IMR-90 (cell line): ENCODE measurements at regions not wholly inside any gene's neighbourhood (a gene's known extent, or its start where the extent isn't known, plus 50 kb on each side); places are given as distances from the start of the nearest gene placed in this dataset.

Source experiments
- ATAC-seq: fragments of 200-7000 bp; cut with Tn5 transposase; 2 replicates; pipeline ENCODE4 v1.9.1; 2020; ENCODE audit warnings: low read depth, mild to moderate bottlenecking, moderate library complexity
- BruUV-seq: library from RNA; stranded (reverse); fragments of 400-500 nt; replicated peaks from 2 replicates; lab custom pipeline; 2021; lab: Mats Ljungman, UMichigan
- CTCF ChIA-PET: fragments of 300-600 bp; formaldehyde crosslinking; extraction: SDS; loops from one replicate; lab custom pipeline; 2021; ENCODE audit warnings: antibody characterized with exemption; lab: Yijun Ruan, JAX
- POLR2A ChIA-PET: fragments of 300-600 bp; sonication (Branson Sonifier 250); formaldehyde crosslinking; loops from one replicate; lab custom pipeline; 2022; ENCODE audit warnings: antibody characterized with exemption; ENCODE audit not compliant: unreplicated experiment; lab: Charles Lee
- DNase-seq: peaks from one replicate; pipeline ENCODE4 v3.0.0; 2013
- H2AFZ ChIP-seq: replicated peaks from 2 replicates; pipeline ENCODE3; 2013; ENCODE audit warnings: low read length, mild to moderate bottlenecking; ENCODE audit not compliant: poor library complexity
- H2AK5ac ChIP-seq: 2 replicates; pipeline ENCODE4 v1.6.1; 2013; ENCODE audit warnings: low read depth, low read length, inconsistent platforms
- H2AK9ac ChIP-seq: replicated peaks from 2 replicates; pipeline ENCODE3; 2013; ENCODE audit warnings: mild to moderate bottlenecking, low read depth, low read length, moderate library complexity; ENCODE audit not compliant: poor library complexity
- H2BK120ac ChIP-seq: 2 replicates; pipeline ENCODE4 v1.6.1; 2013; ENCODE audit warnings: low read depth, low read length, inconsistent platforms
- H2BK15ac ChIP-seq: 3 replicates; pipeline ENCODE4 v1.6.1; 2013; ENCODE audit warnings: low read depth, low read length, inconsistent platforms
- H2BK20ac ChIP-seq: 2 replicates; pipeline ENCODE4 v1.6.1; 2013; ENCODE audit warnings: low read depth, mild to moderate bottlenecking, inconsistent platforms, low read length, moderate library complexity
- H2BK5ac ChIP-seq: 2 replicates; pipeline ENCODE4 v1.6.1; 2013; ENCODE audit warnings: mild to moderate bottlenecking, low read depth, low read length, inconsistent platforms; ENCODE audit not compliant: poor library complexity, severe bottlenecking
- H3K14ac ChIP-seq: replicated peaks from 2 replicates; pipeline ENCODE4 v1.6.1; 2013; ENCODE audit warnings: low read depth, low read length, inconsistent platforms
- H3K18ac ChIP-seq: 2 replicates; pipeline ENCODE4 v1.6.1; 2013; ENCODE audit warnings: low read depth, low read length, control low read depth
- H3K23ac ChIP-seq: 2 replicates; pipeline ENCODE4 v1.6.1; 2013; ENCODE audit warnings: low read depth, low read length, inconsistent platforms
- H3K27ac ChIP-seq: 2 replicates; pipeline ENCODE4 v1.5.1; 2013; ENCODE audit warnings: mild to moderate bottlenecking, control low read depth, low read length; ENCODE audit not compliant: insufficient read depth
- H3K27me3 ChIP-seq: 2 replicates; pipeline ENCODE4 v1.6.1; 2013; ENCODE audit warnings: low read length; ENCODE audit not compliant: control insufficient read depth, insufficient read depth
- H3K36me3 ChIP-seq: 2 replicates; pipeline ENCODE4 v1.6.1; 2013; ENCODE audit warnings: low read length, mixed read lengths; ENCODE audit not compliant: control insufficient read depth, insufficient read depth
- H3K4ac ChIP-seq: 2 replicates; pipeline ENCODE4 v1.6.1; 2013; ENCODE audit warnings: low read depth, low read length, inconsistent platforms
- H3K4me1 ChIP-seq: 2 replicates; pipeline ENCODE4 v1.6.1; 2013; ENCODE audit warnings: low read length, mixed read lengths; ENCODE audit not compliant: control insufficient read depth, insufficient read depth
- H3K4me2 ChIP-seq: 2 replicates; pipeline ENCODE4 v1.6.1; 2013; ENCODE audit warnings: low read depth, mild to moderate bottlenecking, control low read depth, low read length, moderate library complexity
- H3K4me3 ChIP-seq: 2 replicates; pipeline ENCODE4 v1.5.1; 2013; ENCODE audit warnings: low read depth, mild to moderate bottlenecking, control low read depth, low read length, moderate library complexity; ENCODE audit not compliant: insufficient read depth
- H3K56ac ChIP-seq: 2 replicates; pipeline ENCODE4 v1.6.1; 2013; ENCODE audit warnings: low read length, inconsistent platforms; ENCODE audit not compliant: insufficient read depth; ENCODE audit errors: extremely low read depth
- H3K79me1 ChIP-seq, 2 experiments: 2 replicates each; pipeline ENCODE4 v1.6.1; 2013; ENCODE audit warnings: low read length in 2 of 2, inconsistent platforms in 1 of 2, low read depth in 1 of 2
- H3K9ac ChIP-seq: 2 replicates; pipeline ENCODE4 v1.6.1; 2013; ENCODE audit warnings: low read depth, low read length, control low read depth
- H3K9me1 ChIP-seq: 2 replicates; pipeline ENCODE4 v1.6.1; 2013; ENCODE audit warnings: low read length, inconsistent platforms; ENCODE audit not compliant: insufficient read depth
- H3K9me3 ChIP-seq: 2 replicates; pipeline ENCODE4 v1.6.1; 2013; ENCODE audit warnings: low read length; ENCODE audit not compliant: control insufficient read depth, insufficient read depth
- H4K20me1 ChIP-seq: 2 replicates; pipeline ENCODE4 v1.6.1; 2013; ENCODE audit warnings: low read length, inconsistent platforms; ENCODE audit not compliant: insufficient read depth
- H4K5ac ChIP-seq: 2 replicates; pipeline ENCODE4 v1.6.1; 2013; ENCODE audit warnings: mild to moderate bottlenecking, low read depth, low read length, control low read depth
- H4K8ac ChIP-seq, 2 experiments: 2 replicates each; pipeline ENCODE4 v1.6.1; 2013; ENCODE audit warnings: low read depth in 2 of 2, low read length in 2 of 2, control low read depth in 1 of 2, inconsistent platforms in 1 of 2
- H4K91ac ChIP-seq: 2 replicates; pipeline ENCODE4 v1.6.1; 2013; ENCODE audit warnings: low read depth, low read length, inconsistent platforms; ENCODE audit not compliant: insufficient read depth
- BHLHE40 ChIP-seq: fragments of 150-350 bp; IDR thresholded peaks from 2 replicates; pipeline ENCODE4 v1.6.1; 2016; ENCODE audit warnings: mild to moderate bottlenecking, low read depth, low read length
- CEBPB ChIP-seq: IDR thresholded peaks from 2 replicates; pipeline ENCODE4 v1.6.1; 2012; ENCODE audit warnings: low read depth, low read length, improper control_type of control experiment
- CHD1 ChIP-seq: IDR thresholded peaks from 2 replicates; pipeline ENCODE4 v1.6.1; 2012; ENCODE audit warnings: low read depth, low read length, improper control_type of control experiment
- CTCF ChIP-seq: conservative IDR thresholded peaks from 2 replicates; pipeline ENCODE4 v1.5.1; 2012; ENCODE audit warnings: mild to moderate bottlenecking, low read depth, low read length, improper control_type of control experiment
- ELK1 ChIP-seq: fragments of 150-350 bp; IDR thresholded peaks from 2 replicates; pipeline ENCODE4 v1.6.1; 2016; ENCODE audit warnings: low read depth, mild to moderate bottlenecking, low read length, moderate library complexity, borderline replicate concordance
- FOS ChIP-seq: fragments of 150-350 bp; IDR thresholded peaks from 2 replicates; pipeline ENCODE4 v1.6.1; 2016; ENCODE audit warnings: low read depth, low read length
- MAFK ChIP-seq: IDR thresholded peaks from 2 replicates; pipeline ENCODE4 v1.6.1; 2012; ENCODE audit warnings: low read depth, low read length, improper control_type of control experiment
- MAZ ChIP-seq: IDR thresholded peaks from 2 replicates; pipeline ENCODE4 v1.6.1; 2012; ENCODE audit warnings: low read depth, mild to moderate bottlenecking, low read length, improper control_type of control experiment, moderate library complexity, borderline replicate concordance
- MXI1 ChIP-seq: IDR thresholded peaks from 2 replicates; pipeline ENCODE4 v1.6.1; 2012; ENCODE audit warnings: low read depth, mild to moderate bottlenecking, low read length, moderate library complexity, borderline replicate concordance
- NFE2L2 ChIP-seq: fragments of 150-350 bp; IDR thresholded peaks from 2 replicates; pipeline ENCODE4 v1.6.1; 2016; ENCODE audit warnings: low read depth, mild to moderate bottlenecking, low read length
- POLR2A ChIP-seq: IDR thresholded peaks from 2 replicates; pipeline ENCODE4 v1.6.1; 2012; ENCODE audit warnings: mild to moderate bottlenecking, low read depth, low read length
- RAD21 ChIP-seq: IDR thresholded peaks from 2 replicates; pipeline ENCODE4 v1.6.1; 2012; ENCODE audit warnings: low read length, improper control_type of control experiment
- RCOR1 ChIP-seq: IDR thresholded peaks from 2 replicates; pipeline ENCODE4 v1.6.1; 2012; ENCODE audit warnings: mild to moderate bottlenecking, low read length, improper control_type of control experiment; ENCODE audit not compliant: insufficient replicate concordance
- RFX5 ChIP-seq: IDR thresholded peaks from 2 replicates; pipeline ENCODE4 v1.8.0; 2012; ENCODE audit warnings: low read depth, mild to moderate bottlenecking, low read length, moderate library complexity
- SMC3 ChIP-seq: fragments of 150-350 bp; IDR thresholded peaks from 2 replicates; pipeline ENCODE4 v1.6.1; 2016; ENCODE audit warnings: low read depth, mild to moderate bottlenecking, antibody characterized with exemption, low read length, moderate library complexity
- USF2 ChIP-seq: fragments of 150-350 bp; IDR thresholded peaks from 2 replicates; pipeline ENCODE4 v1.6.1; 2017; ENCODE audit warnings: mild to moderate bottlenecking, antibody characterized with exemption, low read length, low read depth
- WGBS, 2 experiments: methylation state at CpG; one replicate each; pipeline versions ENCODE4 v1.1.5 to v1.1.7; 2013; ENCODE audit warnings: missing lambda C conversion rate in 2 of 2; ENCODE audit not compliant: insufficient read length in 1 of 2; ENCODE audit errors: extremely low coverage in 2 of 2; 5-methylcytosine and 5-hydroxymethylcytosine counted together
- dilution Hi-C: fragments of 300-500 bp; cut with HindIII; formaldehyde crosslinking; loops from one replicate; pipeline ENCODE4 v1.14.3; 2018; ENCODE audit warnings: low sequenced_read_pairs; ENCODE audit not compliant: unreplicated experiment
- in situ Hi-C: fragments of 300-500 bp; cut with MboI; formaldehyde crosslinking; loops from 3 replicates; pipeline ENCODE4 v1.14.3; 2019; ENCODE audit warnings: low sequenced_read_pairs, inconsistent platforms, mixed read lengths
- intact Hi-C: fragments of 100-400 bp; cut with micrococcal nuclease; formaldehyde crosslinking; loops from 2 replicates; pipeline ENCODE4 v1.10.0; 2022

- no TSS peak for BruUV-seq
- Histone ChIP-seq H4K91ac (no peak overlapping the region), H2BK20ac (no peak overlapping the region), H3K9me3 (no peaks in the 10 kb centered on the region), H3K27me3 (peaks cover 76% of the 10 kb centered on the region), H4K20me1 (no peaks in the 10 kb centered on the region), H3K18ac (no peak overlapping the region), H2BK15ac (no peak overlapping the region), H3K4ac (no peak overlapping the region), H3K9me1 (no peaks in the 10 kb centered on the region), H3K4me3 (no peak overlapping the region), H3K4me1 (no peaks in the 10 kb centered on the region), H2BK120ac (no peak overlapping the region), H4K5ac (no peak overlapping the region), H3K14ac (no peak overlapping the region), H3K79me1 (no peaks in the 10 kb centered on the region), H3K36me3 (no peaks in the 10 kb centered on the region), H3K9ac (no peak overlapping the region), H2AK9ac (no peak overlapping the region), H4K8ac (no peak overlapping the region), H3K27ac (no peak overlapping the region), H3K4me2 (no peak overlapping the region), H3K56ac (no peak overlapping the region), H2AK5ac (no peak overlapping the region), H2AFZ (no peak overlapping the region), H2BK5ac (no peak overlapping the region), H3K23ac (no peak overlapping the region)
- no CpG with 5 or more reads among the region's 5 CpGs for WGBS, 2 experiments
- in situ Hi-C loops = no loop called here
- DNase-seq (no peak), ATAC-seq (no peak)
- intact Hi-C loops = no loop called here
- dilution Hi-C loops = no loop called here
- ChIA-PET POLR2A (no interaction called here), CTCF (interaction anchor here (1.3 kb wide), 1 partner anchor 58 kb away, joined by 3 read pairs; no protein-coding TSS in a partner anchor)
- no peak for TF ChIP-seq SMC3
- no peak for TF ChIP-seq CHD1
- TF ChIP-seq RAD21 = no peak
- TF ChIP-seq NFE2L2 = no peak
- no peak for TF ChIP-seq MAFK
- no peak for TF ChIP-seq USF2
- no peak for TF ChIP-seq CTCF
- no peak for TF ChIP-seq RFX5
- no peak for TF ChIP-seq MXI1
- no peak for TF ChIP-seq BHLHE40
- TF ChIP-seq ELK1 = no peak
- TF ChIP-seq RCOR1 = no peak
- TF ChIP-seq POLR2A = no peak
- no peak for TF ChIP-seq MAZ
- TF ChIP-seq CEBPB = no peak
- TF ChIP-seq FOS = no peak
These were observed 81.5 kb upstream of the ARAP3 start for GRCh38 chr5:141763541-141763940.
